ENCODE measurements at regions not wholly inside any gene's neighbourhood (a gene's known extent, or its start where the extent isn't known, plus 50 kb on each side); places are given as distances from the start of the nearest gene placed in this dataset.

DNA sequence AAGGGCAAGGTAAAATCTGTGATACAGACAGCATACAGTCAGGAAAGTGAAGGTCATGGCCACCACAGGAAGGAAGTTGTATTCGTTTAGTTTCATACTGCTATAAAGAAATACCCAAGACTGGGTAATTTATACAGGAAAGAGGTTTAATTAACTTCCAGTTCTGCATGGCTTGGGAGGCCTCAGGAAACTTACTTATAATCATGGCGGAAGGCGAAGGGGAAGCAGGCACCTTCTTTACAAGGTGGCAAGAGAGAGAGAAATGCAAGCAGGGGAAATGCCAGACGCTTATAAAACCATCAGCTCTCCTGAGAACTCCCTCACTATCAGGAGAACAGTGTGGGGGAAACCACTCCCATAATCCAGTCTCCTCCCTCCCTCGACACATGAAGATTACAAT lies 353.7 kb upstream of the SEMA6D start:
- FAIRE-seq (no peak), DNase-seq (ENCODE audit: low spot score in 2 of 2) (no peak)

DNA sequence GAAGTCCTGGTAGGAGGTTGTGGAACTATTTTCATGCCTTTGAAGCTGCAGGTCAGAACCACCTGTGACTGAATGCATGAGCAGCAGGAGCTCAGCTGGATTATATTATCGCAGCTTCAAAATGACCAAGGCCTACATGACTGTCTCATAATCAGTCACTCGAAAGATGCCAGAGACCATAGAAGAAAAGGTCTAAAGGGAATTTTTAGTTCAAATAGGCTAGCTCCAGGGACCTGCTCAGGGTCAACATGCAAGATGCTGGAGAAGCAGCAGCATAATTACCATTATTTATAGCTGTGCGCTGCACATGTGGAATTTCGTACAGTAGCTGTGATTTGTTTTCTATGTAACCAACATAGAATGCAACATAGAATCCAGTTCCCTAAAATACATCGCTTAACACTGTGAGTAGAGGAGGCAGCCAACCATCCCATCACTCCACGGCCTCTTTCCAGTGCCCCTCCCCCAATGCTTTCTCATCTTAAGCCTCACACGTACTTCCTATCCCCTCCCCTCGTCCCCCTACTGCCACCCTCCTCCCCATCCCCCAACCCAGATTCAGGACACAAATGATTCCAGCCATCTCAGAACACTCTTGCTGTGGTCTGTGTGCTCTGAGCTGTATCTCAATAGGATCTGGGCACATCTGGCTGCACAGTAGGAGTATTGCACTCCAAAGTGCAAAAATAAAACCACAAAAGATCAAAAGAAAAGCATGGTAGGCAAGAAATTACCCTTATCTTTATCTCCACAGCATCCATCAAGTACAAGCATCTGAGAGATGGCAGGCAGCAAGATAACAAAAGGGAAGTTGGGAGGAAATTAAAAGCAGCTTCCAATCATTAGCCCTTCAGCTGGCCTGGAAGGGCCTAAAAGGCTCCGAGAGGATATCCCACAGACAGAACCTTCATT lies 352.8 kb upstream of the SEMA6D start:
- DNase-seq (ENCODE audit: low spot score in 2 of 2) (no peak), FAIRE-seq (no peak)

DNA sequence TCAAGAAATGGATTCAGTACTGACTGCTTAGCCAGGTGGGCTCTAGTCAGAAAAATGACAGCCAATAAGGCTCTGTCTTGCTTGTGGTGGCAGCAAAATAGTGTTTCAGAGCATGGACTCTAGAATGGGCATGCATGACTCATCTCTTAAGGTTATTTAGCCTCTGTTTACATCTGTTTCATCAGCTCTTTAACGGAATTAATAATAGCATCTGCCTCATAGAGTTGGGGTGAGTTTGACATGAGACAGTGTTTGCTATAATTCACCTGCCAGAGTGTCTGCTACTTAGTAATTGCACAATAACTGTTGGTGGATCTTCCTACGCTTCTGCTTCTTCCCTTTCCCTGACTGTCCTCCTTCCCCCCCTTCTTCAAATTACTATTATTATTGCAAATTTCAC lies 350.4 kb upstream of the SEMA6D start:
- FAIRE-seq (no peak), DNase-seq (ENCODE audit: low spot score in 2 of 2) (no peak)

DNA sequence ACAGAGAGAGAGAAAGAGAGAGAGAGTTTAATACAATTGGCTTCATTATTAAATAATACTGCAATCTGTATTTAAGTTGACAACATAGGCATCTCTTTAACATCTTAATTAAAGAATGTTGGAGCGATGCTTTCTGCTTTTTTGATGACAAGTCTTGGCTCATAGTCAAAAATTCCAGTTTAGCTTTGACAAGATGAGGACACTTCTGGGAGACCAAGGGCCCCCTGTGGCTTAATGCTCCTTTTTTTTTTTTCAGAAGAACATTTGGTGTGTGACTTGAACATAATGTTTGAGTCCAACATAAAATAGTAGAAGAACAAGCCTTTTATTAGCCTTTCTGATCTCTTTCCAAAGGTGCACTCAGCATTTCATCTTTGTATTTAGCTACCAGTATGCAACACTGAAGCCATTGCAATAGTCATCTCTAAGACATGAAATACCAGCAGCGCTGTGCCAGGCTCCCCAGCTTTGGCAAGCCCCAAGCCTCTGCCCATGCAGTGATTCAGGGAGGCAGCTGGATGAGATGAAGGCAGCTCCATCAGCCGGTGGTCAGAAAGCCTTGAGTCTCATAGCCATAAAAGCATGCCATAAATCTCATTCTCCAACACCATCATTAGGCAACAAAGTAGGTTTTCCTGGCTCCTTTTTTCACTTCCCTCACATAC lies 349.4 kb upstream of the SEMA6D start:
- no peak for FAIRE-seq

DNA sequence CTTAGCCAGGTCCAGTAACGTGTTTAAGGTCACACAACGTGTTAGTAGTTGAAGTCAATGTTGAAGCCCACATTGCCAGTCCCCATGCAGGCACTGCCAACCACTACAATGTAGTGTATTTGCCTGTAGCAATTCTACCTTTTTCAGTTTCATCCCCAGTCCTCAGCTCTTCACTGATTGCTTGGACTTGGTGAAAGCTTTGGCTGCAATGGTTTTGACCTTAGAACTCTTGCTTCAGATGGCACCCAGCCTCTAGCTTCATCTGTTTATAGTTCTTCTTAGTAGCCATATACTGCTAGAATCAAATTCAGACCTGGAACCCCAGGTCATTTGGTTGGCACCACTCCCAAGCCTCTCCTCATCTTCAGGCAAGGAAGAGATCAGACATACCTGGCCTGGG lies 345.4 kb upstream of the SEMA6D start:
- DNase-seq (ENCODE audit: low spot score in 2 of 2) (no peak), FAIRE-seq (no peak)

More for the DNA sequence above, 349.4 kb upstream of the SEMA6D start:
- DNase-seq (ENCODE audit: low spot score in 2 of 2), result no peak

DNA sequence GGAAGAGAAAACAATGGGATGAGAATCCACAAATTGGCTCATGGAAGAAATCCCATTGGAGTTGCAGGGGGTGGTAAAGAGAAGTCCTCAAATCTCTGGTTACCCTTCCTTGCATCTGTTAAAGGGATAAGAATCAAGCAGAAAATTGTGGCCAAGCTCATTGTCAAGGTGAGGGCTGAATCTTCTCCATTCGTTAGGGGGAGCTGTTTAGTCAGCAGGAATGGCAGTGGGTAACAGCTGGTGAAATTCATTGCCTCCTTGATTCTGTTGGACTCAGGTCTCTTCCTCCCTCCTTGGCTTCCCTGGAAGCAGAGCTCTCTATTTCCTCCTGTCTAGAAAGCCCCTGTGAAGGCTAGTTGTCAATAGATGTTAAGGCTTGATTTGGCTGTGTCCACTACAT lies 343.1 kb upstream of the SEMA6D start:
- FAIRE-seq (no peak), DNase-seq (ENCODE audit: low spot score in 2 of 2) (no peak)

DNA sequence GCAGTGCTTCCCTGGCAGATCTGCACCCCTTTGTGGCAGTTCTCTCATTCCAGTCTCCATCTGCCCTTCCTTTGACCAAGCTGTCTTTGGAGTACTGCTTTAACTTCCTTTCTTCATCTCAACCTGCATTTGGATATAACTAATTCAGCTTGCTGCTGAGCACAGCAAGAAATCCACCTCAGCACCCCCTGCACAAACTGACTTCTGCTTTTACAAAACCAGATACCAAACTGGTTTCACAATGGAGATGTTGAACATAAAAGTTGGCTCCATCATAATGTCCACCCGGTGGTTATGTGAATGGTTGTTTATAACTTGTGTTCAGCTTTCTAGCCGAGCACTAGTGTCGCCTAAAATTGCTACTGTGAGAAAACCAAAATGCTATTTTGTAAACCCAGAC lies 341.1 kb upstream of the SEMA6D start:
- FAIRE-seq, result no peak

DNA sequence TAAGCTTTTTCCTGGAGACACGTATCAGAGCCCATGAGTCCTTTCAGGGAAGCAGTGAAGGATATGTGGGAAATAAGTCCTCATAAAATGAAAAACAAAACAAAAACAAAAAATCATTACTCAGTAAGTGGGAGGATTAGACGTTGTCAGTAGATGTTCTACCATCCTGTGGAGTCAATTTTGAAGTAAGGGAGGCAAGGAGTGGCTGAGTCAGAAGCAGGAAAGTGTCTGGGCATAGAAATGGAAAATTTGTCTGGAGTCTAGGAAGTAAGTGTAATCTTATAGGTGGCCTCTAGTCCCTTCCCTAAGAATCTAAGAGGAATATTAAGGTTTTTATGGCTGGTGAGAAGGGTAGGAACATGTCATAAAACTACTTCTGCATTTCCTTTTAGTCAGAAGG lies 339.8 kb upstream of the SEMA6D start:
- no peak for DNase-seq (ENCODE audit: low spot score in 2 of 2)
- FAIRE-seq, result no peak

More for the DNA sequence above, 341.1 kb upstream of the SEMA6D start:
- DNase-seq (ENCODE audit: low spot score in 2 of 2), result no peak

DNA sequence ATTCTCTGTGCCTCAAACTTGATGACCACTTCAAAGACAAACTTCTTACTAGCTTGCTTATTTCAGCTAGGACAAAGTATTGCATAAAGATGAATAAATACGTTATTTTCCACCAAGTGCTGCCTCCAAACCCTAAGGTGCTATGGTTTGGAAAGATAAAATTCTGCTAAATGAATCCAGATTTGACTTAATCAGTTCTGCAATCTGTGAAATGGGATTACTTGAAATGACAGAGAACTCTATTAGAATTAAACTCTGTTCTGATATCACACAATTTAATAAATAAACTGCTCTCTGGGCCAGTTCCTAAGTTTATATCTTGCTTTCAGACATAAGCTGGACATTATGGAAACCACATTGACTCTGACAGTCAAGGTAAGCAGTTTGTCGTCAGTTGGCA lies 338.8 kb upstream of the SEMA6D start:
- FAIRE-seq (no peak), DNase-seq (ENCODE audit: low spot score in 2 of 2) (no peak)

DNA sequence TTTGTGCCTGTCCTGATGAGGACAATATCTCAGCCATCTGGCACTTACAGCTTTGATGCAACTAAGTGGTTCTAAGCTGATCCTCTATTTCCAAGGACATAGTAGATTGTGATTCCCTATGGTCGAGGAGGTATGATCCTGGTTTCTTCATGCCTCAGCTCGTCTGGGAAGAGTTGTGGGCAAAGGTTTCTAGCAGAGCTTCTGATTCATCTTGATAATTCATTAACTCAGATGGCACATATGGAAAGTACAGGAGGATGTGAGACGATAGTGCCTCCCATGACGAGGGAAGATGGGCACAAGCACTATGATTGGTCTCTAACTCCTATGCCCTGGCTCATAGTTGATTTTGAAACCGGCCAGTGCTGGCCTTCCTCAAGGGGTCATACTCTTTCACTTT lies 334.2 kb upstream of the SEMA6D start:
- no peak for FAIRE-seq
- no peak for DNase-seq (ENCODE audit: low spot score in 2 of 2)

DNA sequence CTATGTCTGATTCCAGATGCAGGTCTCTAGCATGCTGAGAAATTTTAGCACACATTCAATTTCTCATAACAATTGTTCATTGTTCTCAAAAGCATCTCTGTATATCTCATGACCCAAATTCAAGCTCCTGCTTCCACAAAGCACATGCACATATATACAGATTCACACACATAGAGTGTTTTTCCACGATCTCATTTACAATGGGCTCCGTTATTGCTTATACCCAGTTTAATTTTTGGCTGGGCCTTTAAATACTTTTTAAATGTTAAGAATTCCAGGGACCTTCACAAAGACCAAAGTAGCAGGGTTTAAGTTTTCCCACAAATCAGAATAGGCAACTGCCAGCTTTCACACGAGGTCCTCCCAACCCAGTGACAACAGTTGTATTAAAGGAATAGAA lies 333.5 kb upstream of the SEMA6D start:
- no peak for FAIRE-seq
- DNase-seq (ENCODE audit: low spot score in 2 of 2), result no peak

DNA sequence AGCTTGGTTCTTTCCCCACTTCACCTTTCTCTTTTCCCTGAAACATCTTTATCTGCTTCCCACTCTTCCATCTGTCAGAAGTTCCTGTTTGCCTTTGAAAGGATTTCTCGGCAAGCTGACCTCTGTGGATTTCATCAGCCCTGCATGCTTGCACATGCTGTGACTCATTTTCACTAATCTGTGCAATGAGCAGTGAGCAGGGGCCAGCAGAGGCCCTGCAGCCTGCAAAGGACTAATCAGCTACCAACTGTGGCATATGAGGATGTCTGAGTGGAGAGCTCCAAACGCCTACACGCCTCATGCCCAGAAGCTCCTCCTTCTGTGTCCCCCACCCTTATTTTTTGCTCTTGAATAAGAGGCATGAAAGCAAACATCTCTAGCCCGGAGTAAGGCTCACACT lies 333.0 kb upstream of the SEMA6D start:
- FAIRE-seq (no peak), DNase-seq (ENCODE audit: low spot score in 2 of 2) (no peak)

DNA sequence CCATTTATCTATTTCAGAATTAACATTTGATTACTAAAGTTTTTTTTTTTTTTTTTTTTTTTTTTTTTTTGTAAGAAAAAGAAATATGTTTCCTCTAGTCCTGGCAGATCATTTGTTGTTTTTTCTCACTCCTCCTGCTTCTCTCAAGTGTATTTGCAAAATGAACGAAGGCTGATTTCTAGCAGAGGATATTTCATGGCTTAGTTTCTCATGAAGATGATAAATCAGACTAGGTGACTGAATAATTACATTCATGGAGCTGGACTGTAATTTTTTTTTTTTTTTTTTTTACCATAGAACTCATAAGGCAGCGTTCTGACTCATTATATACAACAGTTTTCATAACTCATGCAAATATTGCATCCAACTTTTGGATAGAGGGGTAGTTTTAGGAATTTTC lies 332.5 kb upstream of the SEMA6D start:
- DNase-seq (ENCODE audit: low spot score in 2 of 2) (no peak), FAIRE-seq (no peak)

DNA sequence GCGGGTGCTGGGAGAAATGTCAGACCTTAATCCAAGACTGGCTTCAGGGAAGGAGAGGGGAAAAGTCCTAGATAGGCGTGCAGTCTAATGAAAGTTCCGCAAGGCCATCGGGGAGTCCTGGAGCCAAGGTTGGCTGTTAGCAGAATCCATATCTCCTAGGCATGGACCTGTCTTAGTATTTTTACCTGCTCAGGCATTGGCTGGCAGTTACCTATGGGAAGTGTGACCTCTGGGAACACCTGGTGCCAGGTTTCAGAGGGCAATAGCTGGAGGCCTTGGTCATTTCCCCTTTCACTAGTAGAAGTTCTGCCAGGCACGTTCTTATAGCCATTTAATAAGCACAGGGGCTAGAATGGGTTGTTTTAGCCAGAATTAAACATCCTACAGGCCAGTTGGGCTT lies 330.8 kb upstream of the SEMA6D start:
- DNase-seq (ENCODE audit: low spot score in 2 of 2) (no peak), FAIRE-seq (no peak)

DNA sequence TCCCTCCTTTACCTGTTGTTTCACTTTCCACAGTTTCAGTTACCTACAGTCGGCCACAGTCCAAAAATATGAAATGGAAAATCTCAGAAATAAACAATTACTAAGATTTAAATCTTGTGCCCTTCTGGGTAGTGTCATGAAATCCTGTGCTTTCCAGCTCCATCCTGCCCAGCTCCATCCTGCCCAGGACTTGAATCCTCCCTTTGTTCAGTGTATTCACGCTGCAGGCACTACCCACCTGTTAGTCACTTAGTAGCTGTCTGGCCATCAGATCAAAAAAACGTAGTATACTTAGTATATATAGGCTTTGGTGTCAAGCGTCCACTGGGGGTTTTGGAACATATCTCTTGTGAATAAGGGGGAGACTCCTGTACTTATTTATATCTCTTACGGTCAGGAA lies 329.0 kb upstream of the SEMA6D start:
- DNase-seq (ENCODE audit: low spot score in 2 of 2), result no peak
- FAIRE-seq, result no peak

DNA sequence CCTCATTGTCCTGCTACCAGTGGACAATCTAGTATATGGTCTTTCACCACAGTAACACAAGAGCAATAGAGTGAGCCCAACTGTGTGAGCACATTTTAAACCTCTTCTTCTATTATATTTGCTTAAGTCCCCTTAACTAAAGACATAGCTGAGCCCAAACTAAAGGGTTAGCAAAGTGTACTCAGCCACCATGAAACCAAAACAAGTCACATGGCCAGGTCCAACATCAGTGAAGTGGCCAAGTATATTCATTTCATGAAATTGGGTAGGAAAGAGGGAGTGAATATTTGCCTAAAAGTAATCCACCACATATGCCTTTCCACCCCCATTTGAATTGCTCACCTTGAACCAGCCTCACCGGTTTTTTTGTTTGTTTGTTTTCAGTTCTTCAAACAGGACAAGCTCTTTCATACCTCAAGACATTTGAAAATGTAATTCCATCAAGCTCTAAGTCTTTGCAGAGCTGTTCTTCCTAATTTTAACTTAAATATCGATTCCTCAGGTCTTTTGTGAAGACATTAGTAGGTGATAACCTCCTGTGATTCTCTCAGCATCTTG lies 327.0 kb upstream of the SEMA6D start:
- DNase-seq (ENCODE audit: low spot score in 2 of 2) (no peak), FAIRE-seq (no peak)

DNA sequence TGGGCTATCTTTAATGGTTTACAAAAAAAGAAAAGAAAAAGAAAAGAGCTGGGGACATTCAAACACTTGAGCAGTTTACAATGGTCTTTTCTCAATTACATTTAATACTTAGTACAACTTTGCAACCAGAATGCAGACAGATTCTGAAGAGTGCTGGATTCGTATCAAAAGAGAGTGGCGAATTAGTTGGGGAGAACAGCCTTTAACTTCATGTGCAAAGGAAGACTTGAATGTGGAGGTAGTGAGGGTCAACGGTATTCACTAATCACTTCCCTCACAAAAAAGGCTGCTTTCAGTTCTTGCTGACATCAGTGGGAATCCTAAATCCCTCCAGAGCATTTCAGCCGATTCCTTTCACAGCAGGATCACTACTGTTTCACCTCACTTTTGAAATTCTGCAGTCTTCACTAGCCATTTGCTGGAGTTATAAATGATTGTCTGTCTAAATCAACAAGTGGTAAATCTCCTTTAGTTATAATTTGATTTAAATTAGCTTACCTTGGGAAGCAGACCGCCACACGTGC lies 323.0 kb upstream of the SEMA6D start:
- FAIRE-seq (no peak), DNase-seq (ENCODE audit: low spot score in 2 of 2) (no peak)

DNA sequence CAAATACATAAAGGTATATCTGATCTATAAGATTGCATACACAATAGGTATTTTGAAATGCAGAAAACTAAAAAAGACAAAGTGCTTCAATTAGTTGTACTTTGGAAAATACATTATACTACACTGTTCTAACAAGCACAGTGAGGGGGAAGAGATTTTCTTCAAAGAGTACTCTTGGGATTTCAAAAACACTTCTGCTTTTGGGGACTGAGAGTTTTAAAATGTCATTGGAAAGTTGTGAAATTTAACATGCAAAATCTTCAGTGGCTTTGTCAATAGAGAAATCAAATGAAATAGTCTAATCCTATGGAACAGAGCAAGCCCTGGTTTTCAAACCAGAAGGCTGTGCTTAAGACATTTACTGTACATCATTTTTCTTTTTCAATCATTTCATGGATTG lies 322.2 kb upstream of the SEMA6D start:
- no peak for FAIRE-seq
- DNase-seq (ENCODE audit: low spot score in 2 of 2), result no peak

DNA sequence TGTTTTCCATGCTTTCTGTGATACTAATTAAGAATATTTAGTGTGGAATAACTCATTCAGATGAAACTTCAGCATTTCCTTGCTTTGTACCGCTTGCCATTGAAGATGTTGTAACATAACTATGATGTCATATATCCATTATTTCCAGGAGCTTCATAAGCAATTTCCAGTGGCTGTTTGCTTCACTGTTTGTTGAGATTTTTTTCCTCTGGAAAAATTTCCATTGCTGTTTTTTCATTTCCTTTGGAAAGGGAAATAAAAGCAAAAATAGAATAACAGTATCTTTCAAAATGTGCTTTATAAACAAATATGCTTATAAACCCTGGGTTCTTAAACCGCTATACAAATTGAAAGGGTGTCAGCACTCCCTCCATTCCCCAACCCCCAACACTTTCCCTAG lies 319.6 kb upstream of the SEMA6D start:
- DNase-seq (ENCODE audit: low spot score in 2 of 2), result no peak
- no peak for FAIRE-seq

DNA sequence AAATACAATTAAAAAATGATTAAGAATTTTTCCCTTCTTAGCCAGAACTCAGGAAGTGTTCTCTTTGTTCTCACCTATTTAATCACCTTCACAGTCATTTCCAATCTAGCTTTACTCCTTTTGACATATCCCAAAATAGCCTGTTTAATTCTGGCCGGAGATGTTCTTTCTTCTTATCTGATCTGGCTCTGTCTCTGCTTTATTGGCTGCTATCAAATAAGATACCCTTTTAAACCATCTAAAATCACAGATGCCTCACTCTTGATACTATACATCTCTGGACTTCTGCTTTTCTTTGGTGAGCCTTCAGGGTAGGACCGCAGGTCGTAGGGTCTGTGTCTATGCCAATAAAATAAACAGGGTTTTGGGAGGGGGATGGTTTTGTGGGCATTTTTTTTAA lies 319.2 kb upstream of the SEMA6D start:
- FAIRE-seq, result no peak
- DNase-seq (ENCODE audit: low spot score in 2 of 2), result no peak

DNA sequence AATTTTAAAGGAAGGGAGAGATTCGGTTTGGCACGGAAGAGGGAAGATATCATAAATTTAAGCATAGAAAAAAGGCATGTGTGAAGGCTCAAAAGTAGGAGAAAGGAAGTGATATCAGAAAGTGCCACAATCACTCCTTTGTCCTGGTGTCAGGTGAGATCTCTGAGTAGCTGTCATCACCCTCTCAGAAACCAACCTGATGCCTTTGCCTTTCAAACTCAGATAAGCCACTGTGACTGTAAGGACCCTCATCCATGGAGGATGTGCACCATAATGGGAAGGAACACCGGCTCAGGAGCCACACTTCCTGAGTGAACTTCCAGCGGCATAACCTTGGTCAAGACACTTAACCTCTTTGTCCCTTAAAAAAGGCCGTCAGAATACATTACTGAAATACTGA lies 318.7 kb upstream of the SEMA6D start:
- DNase-seq (ENCODE audit: low spot score in 2 of 2) (no peak), FAIRE-seq (no peak)

DNA sequence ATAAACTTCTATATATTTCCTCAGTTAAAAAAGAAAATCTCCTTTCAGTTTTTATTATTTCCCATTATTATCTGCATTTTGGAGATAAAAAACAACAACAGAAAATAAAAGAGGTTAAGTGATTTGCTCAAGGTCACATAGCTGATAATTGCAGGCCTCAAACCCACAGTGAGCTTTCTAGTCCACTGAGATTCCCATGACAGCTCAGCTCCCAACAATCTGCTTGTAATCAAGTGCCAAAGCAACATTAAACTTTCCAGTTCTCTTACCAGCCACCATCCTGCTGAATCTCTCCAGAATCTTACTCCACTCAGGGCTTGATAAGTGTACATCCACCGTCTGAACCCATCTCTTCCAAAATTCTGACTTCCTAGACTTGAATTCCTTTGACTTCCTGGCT lies 318.2 kb upstream of the SEMA6D start:
- no peak for FAIRE-seq

More for the DNA sequence above, 318.2 kb upstream of the SEMA6D start:
- DNase-seq (ENCODE audit: low spot score in 2 of 2), result no peak
